Ishikawa (cell line): ENCODE measurements at regions not wholly inside any gene's neighbourhood (a gene's known extent, or its start where the extent isn't known, plus 50 kb on each side); places are given as distances from the start of the nearest gene placed in this dataset.

Experiments used
- CEBPB ChIP-seq: IDR thresholded peaks from 2 replicates; pipeline ENCODE4 v1.6.1; 2012
- EP300 ChIP-seq: IDR thresholded peaks from 2 replicates; pipeline ENCODE4 v1.6.1; 2012; ENCODE audit warnings: borderline replicate concordance
- FOXM1 ChIP-seq: IDR thresholded peaks from 2 replicates; pipeline ENCODE4 v1.6.1; 2012; ENCODE audit warnings: low read depth, borderline replicate concordance
- RAD21 ChIP-seq: IDR thresholded peaks from 2 replicates; pipeline ENCODE4 v1.6.1; 2012; ENCODE audit warnings: low read depth
- REST ChIP-seq: IDR thresholded peaks from 2 replicates; pipeline ENCODE4 v1.6.1; 2012; ENCODE audit warnings: low read depth, mild to moderate bottlenecking
- TAF1 ChIP-seq: IDR thresholded peaks from 2 replicates; pipeline ENCODE4 v1.6.1; 2012; ENCODE audit warnings: low read depth, mild to moderate bottlenecking
- TEAD4 ChIP-seq: IDR thresholded peaks from 2 replicates; pipeline ENCODE4 v1.6.1; 2012
- YY1 ChIP-seq: IDR thresholded peaks from 2 replicates; pipeline ENCODE4 v1.6.1; 2012; ENCODE audit warnings: low read depth

- TF ChIP-seq TEAD4 (no peak), EP300 (no peak), REST (no peak), TAF1 (no peak), RAD21 (no peak), CEBPB (no peak), FOXM1 (no peak), YY1 (no peak)
Measured at GRCh38 chr4:80144676-80145470, 52.4 kb upstream of the PRDM8 start.
